T-cell (primary cell): ENCODE measurements at regions not wholly inside any gene's neighbourhood (a gene's known extent, or its start where the extent isn't known, plus 50 kb on each side); places are given as distances from the start of the nearest gene placed in this dataset.

Source experiments
- ATAC-seq, 4 experiments: fragments of 200-7000 bp in 3 of 4; fragments of 150-1000 bp in 1 of 4; cut with Tn5 transposase; replicated peaks in 1 of 4; 1 replicate in 3 of 4; 2 replicates in 1 of 4; pipeline ENCODE4 v1.10.0; 2021; ENCODE audit warnings: moderate library complexity in 3 of 4, mild to moderate bottlenecking in 2 of 4, moderate number of reproducible peaks in 1 of 4
- CTCF ChIA-PET, 2 donors: fragments of 300-600 bp; sonication (Branson Sonifier 250); formaldehyde crosslinking; loops; one replicate each; lab custom pipeline; 2022; ENCODE audit warnings: antibody characterized with exemption in 2 of 2; lab: Charles Lee
- POLR2A ChIA-PET, 2 donors: fragments of 300-600 bp; sonication (Branson Sonifier 250); formaldehyde crosslinking; loops; one replicate each; lab custom pipeline; 2022; ENCODE audit warnings: antibody characterized with exemption in 2 of 2; lab: Charles Lee
- DNase-seq, 35 experiments: peaks; one replicate each; pipeline versions ENCODE4 v3.0.0 to v3.0.0-alpha.2; 2013 to 2023
- H3K27ac ChIP-seq: one replicate; pipeline ENCODE4 v1.5.1; 2013; ENCODE audit warnings: low read length
- H3K27me3 ChIP-seq, 2 experiments: replicated peaks in 1 of 2; 1 replicate in 1 of 2; 2 replicates in 1 of 2; pipeline versions ENCODE4 v1.6.1 to v1.7.0; 2013; ENCODE audit warnings: low read length in 1 of 2, mixed read lengths in 1 of 2; ENCODE audit not compliant: control insufficient read depth in 2 of 2, insufficient read depth in 2 of 2; ENCODE audit errors: extremely low read depth in 1 of 2
- H3K36me3 ChIP-seq, 2 donors: 1 replicate in 1 of 2; 2 replicates in 1 of 2; pipeline versions ENCODE4 v1.6.1 to v1.7.0; 2013; ENCODE audit warnings: low read length in 1 of 2; ENCODE audit not compliant: control insufficient read depth in 2 of 2, insufficient read depth in 1 of 2; ENCODE audit errors: extremely low read depth in 1 of 2
- H3K4me1 ChIP-seq, 2 experiments: 1 replicate in 1 of 2; 2 replicates in 1 of 2; pipeline versions ENCODE4 v1.6.1 to v1.7.0; 2013; ENCODE audit warnings: low read length in 2 of 2, mixed read lengths in 1 of 2; ENCODE audit not compliant: insufficient read depth in 2 of 2, control insufficient read depth in 1 of 2; ENCODE audit errors: extremely low read depth in 1 of 2
- H3K4me3 ChIP-seq, 2 donors: 1 replicate in 1 of 2; 2 replicates in 1 of 2; pipeline versions ENCODE4 v1.5.1 to v1.7.0; 2013; ENCODE audit warnings: mild to moderate bottlenecking in 2 of 2, low read length in 1 of 2, moderate library complexity in 1 of 2; ENCODE audit not compliant: control insufficient read depth in 1 of 2; ENCODE audit errors: extremely low read depth in 1 of 2
- H3K9me3 ChIP-seq: 2 replicates; pipeline ENCODE4 v1.7.0; 2013
- H3K27ac Mint-ChIP-seq, 2 donors: one replicate each; pipeline ENCODE4 v1.8.0; 2020 to 2021; ENCODE audit warnings: mild to moderate bottlenecking in 2 of 2, mixed read lengths in 2 of 2
- H3K27me3 Mint-ChIP-seq, 2 donors: one replicate each; pipeline ENCODE4 v1.8.0; 2021 to 2022; ENCODE audit warnings: mixed read lengths in 2 of 2
- H3K36me3 Mint-ChIP-seq: one replicate; pipeline ENCODE4 v1.8.0; 2021; ENCODE audit warnings: mixed read lengths
- H3K4me1 Mint-ChIP-seq, 3 donors: one replicate each; pipeline ENCODE4 v1.8.0; 2020 to 2022; ENCODE audit warnings: mixed read lengths in 3 of 3, mild to moderate bottlenecking in 1 of 3
- H3K4me3 Mint-ChIP-seq, 3 donors: one replicate each; pipeline ENCODE4 v1.8.0; 2020 to 2022; ENCODE audit warnings: mild to moderate bottlenecking in 3 of 3, mixed read lengths in 3 of 3, moderate library complexity in 3 of 3
- H3K9me3 Mint-ChIP-seq, 3 donors: one replicate each; pipeline ENCODE4 v1.8.0; 2020 to 2022; ENCODE audit warnings: mixed read lengths in 3 of 3
- WGBS: methylation state at CpG from one replicate; pipeline ENCODE4 v1.1.5; 2013; ENCODE audit warnings: missing lambda C conversion rate; ENCODE audit not compliant: insufficient coverage; 5-methylcytosine and 5-hydroxymethylcytosine counted together

DNA sequence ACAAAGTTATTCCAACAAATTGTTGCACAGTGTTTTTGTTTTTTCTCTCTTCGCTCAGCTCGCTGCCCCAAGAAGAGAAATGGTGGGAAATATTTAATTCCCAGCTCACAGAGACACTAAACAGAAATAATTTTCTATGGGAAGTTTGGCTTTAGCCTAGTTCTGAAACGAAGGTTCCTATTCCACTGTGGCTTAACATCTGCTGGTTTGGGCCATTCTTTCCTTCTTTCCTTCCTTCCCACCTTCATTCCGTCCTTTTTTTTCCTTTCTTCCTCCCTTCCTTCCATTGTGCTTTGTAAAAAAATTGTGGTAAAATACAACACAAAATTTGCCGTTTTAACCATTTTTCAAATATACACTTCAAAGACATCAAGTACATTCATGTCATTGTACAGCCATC, 393.5 kb upstream of the SOX9 start:
- Mint-ChIP-seq H3K27ac (no peak overlapping the region), H3K4me1 (no peaks in the 10 kb centered on the region), H3K9me3 (peaks cover 9 to 13% (median 11%) of the 10 kb centered on the region in 3 donors), H3K4me3 (no peak overlapping the region), H3K27me3 (peaks cover 0 to 2% of the 10 kb centered on the region in 2 donors), H3K36me3 (no peaks in the 10 kb centered on the region)
- Histone ChIP-seq H3K4me1 (no peaks in the 10 kb centered on the region), H3K27me3 (no peaks in the 10 kb centered on the region), H3K27ac (no peak overlapping the region), H3K9me3 (no peaks in the 10 kb centered on the region), H3K4me3 (no peak overlapping the region), H3K36me3 (no peaks in the 10 kb centered on the region)
- POLR2A ChIA-PET, result no interaction called here
- no peak for DNase-seq
- WGBS, result 100% methylated on average over 1 of the region's 5 CpGs
- ATAC-seq, result no peak
- CTCF ChIA-PET, result no interaction called here

DNA sequence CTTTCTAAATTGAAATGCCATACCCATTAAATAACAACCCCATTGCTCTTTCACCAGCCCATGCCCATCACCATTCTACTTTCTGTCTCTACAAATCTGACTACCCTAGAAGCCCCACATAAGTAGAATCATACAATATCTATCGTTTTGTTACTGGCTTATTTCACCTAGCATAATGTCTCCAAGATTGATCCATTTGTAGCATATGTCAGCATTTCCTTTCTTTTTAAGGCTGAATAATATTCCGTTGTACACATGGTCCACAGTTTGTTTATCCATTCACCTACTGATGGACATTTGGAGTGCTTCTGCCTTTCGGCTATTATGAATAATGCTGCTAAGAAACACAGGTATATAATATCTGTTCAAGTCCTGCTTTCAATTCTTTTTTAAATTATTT, 393.1 kb upstream of the SOX9 start:
- whole genome bisulfite sequencing, result 83% methylated on average over 1 of the region's 3 CpGs
- ATAC-seq, result no peak
- H3K4me1 ChIP-seq, result no peaks in the 10 kb centered on the region

DNA sequence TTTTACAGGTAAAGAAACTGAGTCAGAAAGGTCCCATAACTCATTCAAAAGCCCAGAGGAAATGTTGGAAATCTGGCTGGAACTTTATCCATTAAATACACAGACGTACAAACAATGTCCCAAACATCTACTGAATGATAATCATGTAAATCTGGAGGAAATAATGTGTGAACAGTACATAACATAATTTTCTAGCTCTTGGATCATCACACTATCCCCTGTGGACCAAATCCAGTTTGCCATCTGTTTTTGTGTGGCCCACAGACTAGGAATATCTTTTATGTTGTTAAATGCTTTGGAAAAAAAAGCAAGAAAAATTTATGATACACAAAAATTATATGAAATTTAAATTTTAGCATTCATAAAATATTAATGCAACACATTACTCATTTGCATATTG, 389.9 kb upstream of the SOX9 start:
- no peaks in the 10 kb centered on the region for H3K9me3 ChIP-seq
- ATAC-seq (no peak), DNase-seq (no peak)
- H3K4me3 ChIP-seq, result no peak overlapping the region
- peaks cover 9 to 13% (median 11%) of the 10 kb centered on the region in 3 donors for H3K9me3 Mint-ChIP-seq
- no CpG with 5 or more reads among the region's 1 CpG for WGBS
- H3K36me3 ChIP-seq, result no peaks in the 10 kb centered on the region
- H3K27ac ChIP-seq, result no peak overlapping the region
- H3K4me1 Mint-ChIP-seq, result no peaks in the 10 kb centered on the region
- peaks cover 0 to 2% of the 10 kb centered on the region in 2 donors for H3K27me3 Mint-ChIP-seq
- H3K4me1 ChIP-seq, result no peaks in the 10 kb centered on the region
- H3K27me3 ChIP-seq, result no peaks in the 10 kb centered on the region
- POLR2A ChIA-PET, result no interaction called here
- no peak overlapping the region for H3K27ac Mint-ChIP-seq
- no peaks in the 10 kb centered on the region for H3K36me3 Mint-ChIP-seq
- H3K4me3 Mint-ChIP-seq, result no peak overlapping the region
- CTCF ChIA-PET, result no interaction called here

More for the DNA sequence above, 393.1 kb upstream of the SOX9 start:
- Mint-ChIP-seq H3K9me3 (peaks cover 9 to 13% (median 11%) of the 10 kb centered on the region in 3 donors), H3K36me3 (no peaks in the 10 kb centered on the region), H3K27ac (no peak overlapping the region), H3K4me1 (no peaks in the 10 kb centered on the region), H3K27me3 (peaks cover 0 to 2% of the 10 kb centered on the region in 2 donors), H3K4me3 (no peak overlapping the region)
- no peak overlapping the region for H3K27ac ChIP-seq
- H3K9me3 ChIP-seq, result no peaks in the 10 kb centered on the region
- no peaks in the 10 kb centered on the region for H3K27me3 ChIP-seq
- ChIA-PET POLR2A (no interaction called here), CTCF (no interaction called here)
- no peaks in the 10 kb centered on the region for H3K36me3 ChIP-seq
- H3K4me3 ChIP-seq, result no peak overlapping the region
- DNase-seq, result no peak

DNA sequence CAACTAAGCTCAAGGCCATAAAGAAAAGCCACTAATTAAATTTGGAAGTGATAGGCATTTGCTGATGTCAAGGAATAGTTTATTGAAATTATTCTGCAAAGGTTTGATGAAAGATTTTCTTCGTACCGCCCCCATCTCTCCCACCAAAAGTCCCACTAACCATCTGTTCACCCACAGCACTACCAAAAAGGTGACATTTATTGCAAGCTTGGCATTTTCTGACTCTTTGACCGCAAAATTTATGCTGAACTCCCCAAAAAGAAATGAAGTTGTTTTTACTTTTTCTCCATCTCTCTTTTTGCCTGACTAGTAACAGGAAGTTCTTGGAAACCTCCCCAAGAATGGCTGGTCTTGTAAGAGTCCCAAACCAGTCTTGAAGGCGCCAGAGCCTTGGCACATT, 384.9 kb upstream of the SOX9 start:
- POLR2A ChIA-PET, result no interaction called here
- no peak overlapping the region for H3K27ac ChIP-seq
- no peaks in the 10 kb centered on the region for H3K36me3 Mint-ChIP-seq
- CTCF ChIA-PET, result no interaction called here
- H3K4me1 ChIP-seq, result no peaks in the 10 kb centered on the region
- no peaks in the 10 kb centered on the region for H3K4me1 Mint-ChIP-seq
- H3K27ac Mint-ChIP-seq, result no peak overlapping the region
- ATAC-seq (no peak), DNase-seq (no peak)
- no peaks in the 10 kb centered on the region for H3K27me3 Mint-ChIP-seq
- no peak overlapping the region for H3K4me3 ChIP-seq
- peaks cover 0 to 4% (median 3%) of the 10 kb centered on the region in 3 donors for H3K9me3 Mint-ChIP-seq
- no peaks in the 10 kb centered on the region for H3K27me3 ChIP-seq
- H3K36me3 ChIP-seq, result no peaks in the 10 kb centered on the region
- H3K9me3 ChIP-seq, result no peaks in the 10 kb centered on the region
- no CpG with 5 or more reads among the region's 4 CpGs for WGBS
- no peak overlapping the region for H3K4me3 Mint-ChIP-seq

DNA sequence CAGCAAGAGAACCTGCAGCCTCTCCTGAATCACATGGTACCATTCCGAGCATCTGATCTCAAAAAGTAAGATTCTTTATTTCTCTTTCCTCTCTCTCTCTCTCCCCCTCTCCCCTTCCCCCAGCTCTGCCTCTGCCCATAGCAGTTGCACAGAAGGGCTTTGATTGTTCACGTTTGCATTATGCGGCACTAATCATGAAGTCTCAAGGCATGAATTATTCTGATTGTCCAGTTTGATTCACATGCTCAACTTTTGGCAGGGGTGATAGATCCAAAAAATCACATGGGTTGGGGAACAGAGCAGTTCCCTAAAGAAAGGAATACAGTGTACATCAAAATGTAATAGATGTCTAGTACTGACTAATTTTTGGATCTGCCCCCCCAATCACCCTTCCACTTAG, 380.0 kb upstream of the SOX9 start:
- no peak for DNase-seq
- H3K27me3 Mint-ChIP-seq, result no peaks in the 10 kb centered on the region

DNA sequence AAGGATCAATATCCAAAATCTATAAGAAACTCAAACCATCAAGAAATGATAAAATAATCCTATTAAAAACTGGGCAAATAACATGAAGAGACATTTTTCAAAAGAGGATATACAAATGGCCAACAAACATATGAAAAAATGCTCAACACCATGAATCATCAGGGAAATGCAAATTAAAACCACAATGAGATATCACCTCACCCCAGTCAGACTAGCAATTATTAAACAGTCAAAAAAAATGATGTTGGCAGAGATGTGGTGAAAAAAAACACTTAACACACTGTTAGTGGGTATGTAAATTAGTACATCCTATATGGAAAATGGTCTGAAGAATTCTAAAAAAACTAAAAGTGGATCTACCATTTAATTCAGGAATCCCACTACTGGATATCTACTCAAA, 379.0 kb upstream of the SOX9 start:
- H3K27me3 ChIP-seq, result no peaks in the 10 kb centered on the region
- Mint-ChIP-seq H3K9me3 (peaks cover 0 to 6% (median 0%) of the 10 kb centered on the region in 3 donors), H3K27ac (no peak overlapping the region), H3K36me3 (no peaks in the 10 kb centered on the region), H3K4me3 (no peak overlapping the region), H3K27me3 (no peaks in the 10 kb centered on the region), H3K4me1 (no peaks in the 10 kb centered on the region)
- no peaks in the 10 kb centered on the region for H3K4me1 ChIP-seq
- ATAC-seq, result no peak
- DNase-seq, result no peak
- ChIA-PET POLR2A (no interaction called here), CTCF (no interaction called here)
- H3K4me3 ChIP-seq, result no peak overlapping the region
- H3K9me3 ChIP-seq, result no peaks in the 10 kb centered on the region
- no peaks in the 10 kb centered on the region for H3K36me3 ChIP-seq
- H3K27ac ChIP-seq, result no peak overlapping the region

More for the DNA sequence above, 380.0 kb upstream of the SOX9 start:
- Mint-ChIP-seq H3K9me3 (peaks cover 0 to 4% (median 0%) of the 10 kb centered on the region in 3 donors), H3K4me3 (no peak overlapping the region), H3K4me1 (no peaks in the 10 kb centered on the region), H3K27ac (no peak overlapping the region), H3K36me3 (no peaks in the 10 kb centered on the region)
- CTCF ChIA-PET, result no interaction called here
- Histone ChIP-seq H3K4me1 (no peaks in the 10 kb centered on the region), H3K4me3 (no peak overlapping the region), H3K36me3 (no peaks in the 10 kb centered on the region), H3K27ac (no peak overlapping the region), H3K9me3 (no peaks in the 10 kb centered on the region), H3K27me3 (no peaks in the 10 kb centered on the region)
- ATAC-seq, result no peak
- POLR2A ChIA-PET, result no interaction called here
- 76% methylated on average over 3 of the region's 3 CpGs for WGBS

DNA sequence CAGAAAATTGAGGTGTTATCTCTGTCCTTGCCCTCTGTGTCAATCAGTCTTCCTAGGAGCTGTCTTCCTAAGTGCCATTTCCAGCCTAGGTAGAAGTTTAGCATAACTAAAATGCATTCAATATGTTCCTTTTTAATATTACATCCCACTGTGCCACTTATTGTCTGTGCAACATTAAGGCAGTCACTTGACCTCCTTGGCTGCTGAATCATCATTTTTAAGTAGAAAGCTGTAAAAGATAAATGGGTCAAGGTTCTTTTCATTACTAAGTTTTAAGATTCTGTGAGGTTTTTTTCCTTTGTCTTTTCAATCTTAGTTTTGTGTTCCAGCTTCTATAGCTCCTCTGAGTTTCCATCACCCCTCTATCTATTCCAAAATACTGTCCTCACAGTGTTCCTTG, 371.9 kb upstream of the SOX9 start:
- no peaks in the 10 kb centered on the region for H3K27me3 Mint-ChIP-seq
- no peaks in the 10 kb centered on the region for H3K36me3 Mint-ChIP-seq
- H3K4me1 ChIP-seq, result no peaks in the 10 kb centered on the region
- H3K36me3 ChIP-seq, result no peaks in the 10 kb centered on the region
- H3K4me3 Mint-ChIP-seq, result no peak overlapping the region
- DNase-seq, result no peak
- no peak overlapping the region for H3K27ac Mint-ChIP-seq
- no peak overlapping the region for H3K4me3 ChIP-seq
- no peak overlapping the region for H3K27ac ChIP-seq
- H3K9me3 Mint-ChIP-seq, result peaks cover 0 to 5% (median 2%) of the 10 kb centered on the region in 3 donors
- no peak for ATAC-seq
- no peaks in the 10 kb centered on the region for H3K4me1 Mint-ChIP-seq
- H3K27me3 ChIP-seq, result no peaks in the 10 kb centered on the region
- H3K9me3 ChIP-seq, result no peaks in the 10 kb centered on the region
- CTCF ChIA-PET, result no interaction called here
- POLR2A ChIA-PET, result no interaction called here
